ENCODE measurements at regions not wholly inside any gene's neighbourhood (a gene's known extent, or its start where the extent isn't known, plus 50 kb on each side); places are given as distances from the start of the nearest gene placed in this dataset.

GRCh38 chr12:90833228-90833627 is 121.7 kb downstream of the CCER1 start:
- DNase-seq (ENCODE audit: low spot score): no peak
- H3K9ac ChIP-seq (ENCODE audit: low read depth in 1 of 2, low read length in 2 of 2): no peak overlapping the region
- H3K4me1 ChIP-seq (ENCODE audit: control insufficient read depth in 4 of 4, insufficient read depth in 4 of 4, low read length in 3 of 4): peaks cover 0 to 8% (median 2%) of the 10 kb centered on the region in 4 donors
- TF ChIP-seq FOXA2 (IDR thresholded peaks at IDR 0.05): no peak
- TF ChIP-seq HNF4A (conservative IDR thresholded peaks at IDR 0.05): no peak
- no peak for TF ChIP-seq RXRA (IDR thresholded peaks at IDR 0.05)
- TF ChIP-seq JUND (IDR thresholded peaks at IDR 0.05): no peak
- TF ChIP-seq MAX (IDR thresholded peaks at IDR 0.05): no peak
- no peak for TF ChIP-seq EGR1 (IDR thresholded peaks at IDR 0.05; ENCODE audit: low read depth in 2 of 2)
- TF ChIP-seq TAF1 (conservative IDR thresholded peaks at IDR 0.05): no peak
- TF ChIP-seq RAD21 (IDR thresholded peaks at IDR 0.05): no peak
- TF ChIP-seq ATF3 (IDR thresholded peaks at IDR 0.05): no peak
- TF ChIP-seq FOXA1 (IDR thresholded peaks at IDR 0.05): no peak
- no peak for TF ChIP-seq CTCF (IDR thresholded peaks at IDR 0.05; ENCODE audit: low read depth, low read length, missing input control)
- no peak for TF ChIP-seq YY1 (IDR thresholded peaks at IDR 0.05)
- no peaks in the 10 kb centered on the region for H3K27me3 ChIP-seq (ENCODE audit: control insufficient read depth in 4 of 4, insufficient read depth in 4 of 4, low read length in 3 of 4)
- H3K36me3 ChIP-seq (ENCODE audit: control insufficient read depth in 4 of 4, insufficient read depth in 3 of 4, low read depth in 1 of 4, low read length in 3 of 4): no peaks in the 10 kb centered on the region
- no peak overlapping the region for H3K27ac ChIP-seq (ENCODE audit: low read depth in 1 of 2, low read length in 2 of 2)
- no peaks in the 10 kb centered on the region for H3K9me3 ChIP-seq (ENCODE audit: control insufficient read depth in 4 of 4, low read length in 3 of 4)
- no peak overlapping the region for H3K4me3 ChIP-seq (ENCODE audit: low read depth in 1 of 3, low read length in 3 of 3)
- WGBS: 49% methylated on average over 2 of the region's 2 CpGs

- no peak for TF ChIP-seq ZBTB33 (IDR thresholded peaks at IDR 0.05)
- no peaks in the 10 kb centered on the region for H3K27me3 ChIP-seq (ENCODE audit: control insufficient read depth in 4 of 4, insufficient read depth in 4 of 4, low read length in 3 of 4)
- DNase-seq (ENCODE audit: low spot score): no peak
- no peak overlapping the region for H3K4me3 ChIP-seq (ENCODE audit: low read depth in 1 of 3, low read length in 3 of 3)
- H3K4me1 ChIP-seq (ENCODE audit: control insufficient read depth in 4 of 4, insufficient read depth in 4 of 4, low read length in 3 of 4): peaks cover 0 to 8% (median 2%) of the 10 kb centered on the region in 4 donors
- no peak overlapping the region for H3K9ac ChIP-seq (ENCODE audit: low read depth in 1 of 2, low read length in 2 of 2)
- 88% methylated on average over 3 of the region's 3 CpGs for WGBS
- no peaks in the 10 kb centered on the region for H3K36me3 ChIP-seq (ENCODE audit: control insufficient read depth in 4 of 4, insufficient read depth in 3 of 4, low read depth in 1 of 4, low read length in 3 of 4)
- no peak overlapping the region for H3K27ac ChIP-seq (ENCODE audit: low read depth in 1 of 2, low read length in 2 of 2)
- no peaks in the 10 kb centered on the region for H3K9me3 ChIP-seq (ENCODE audit: control insufficient read depth in 4 of 4, low read length in 3 of 4)
Measured at GRCh38 chr12:90832427-90832826, 122.5 kb downstream of the CCER1 start.

- peaks cover 0 to 8% (median 2%) of the 10 kb centered on the region in 4 donors for H3K4me1 ChIP-seq (ENCODE audit: control insufficient read depth in 4 of 4, insufficient read depth in 4 of 4, low read length in 3 of 4)
- H3K27ac ChIP-seq (ENCODE audit: low read depth in 1 of 2, low read length in 2 of 2): no peak overlapping the region
- H3K27me3 ChIP-seq (ENCODE audit: control insufficient read depth in 4 of 4, insufficient read depth in 4 of 4, low read length in 3 of 4): no peaks in the 10 kb centered on the region
- 86% methylated on average over 1 of the region's 1 CpG for WGBS
- H3K9ac ChIP-seq (ENCODE audit: low read depth in 1 of 2, low read length in 2 of 2): no peak overlapping the region
- no peaks in the 10 kb centered on the region for H3K36me3 ChIP-seq (ENCODE audit: control insufficient read depth in 4 of 4, insufficient read depth in 3 of 4, low read depth in 1 of 4, low read length in 3 of 4)
- no peak for DNase-seq (ENCODE audit: low spot score)
- no peak overlapping the region for H3K4me3 ChIP-seq (ENCODE audit: low read depth in 1 of 3, low read length in 3 of 3)
- no peaks in the 10 kb centered on the region for H3K9me3 ChIP-seq (ENCODE audit: control insufficient read depth in 4 of 4, low read length in 3 of 4)
- TF ChIP-seq EGR1 (IDR thresholded peaks at IDR 0.05; ENCODE audit: low read depth in 2 of 2) (no peak), CTCF (IDR thresholded peaks at IDR 0.05; ENCODE audit: low read depth, low read length, missing input control) (no peak), HNF4G (IDR thresholded peaks at IDR 0.05) (no peak), MAX (IDR thresholded peaks at IDR 0.05) (no peak), GABPA (IDR thresholded peaks at IDR 0.05 in 1 of 2, conservative IDR thresholded peaks at IDR 0.05 in 1 of 2) (no peak), NR2F2 (IDR thresholded peaks at IDR 0.05) (no peak), FOXA2 (IDR thresholded peaks at IDR 0.05) (no peak), SP1 (IDR thresholded peaks at IDR 0.05) (no peak), TAF1 (conservative IDR thresholded peaks at IDR 0.05) (no peak), REST (IDR thresholded peaks at IDR 0.05) (no peak), RAD21 (IDR thresholded peaks at IDR 0.05) (no peak)
Measured at GRCh38 chr12:90831712-90832111, 123.3 kb downstream of the CCER1 start.
